ENCODE measurements at regions not wholly inside any gene's neighbourhood (a gene's known extent, or its start where the extent isn't known, plus 50 kb on each side); places are given as distances from the start of the nearest gene placed in this dataset.

GRCh38 chr21:29453511-29453910, 154.8 kb downstream of the BACH1 start:
- H3K36me3 Mint-ChIP-seq (ENCODE audit: low read depth) = peaks cover 8% of the 10 kb centered on the region; the same call in 1 of the 3 replicates

More at GRCh38 chr21:29453511-29453910, 154.8 kb downstream of the BACH1 start:
- peaks cover 8% of the 10 kb centered on the region; the same call in 2 of the 3 replicates for H3K9me3 Mint-ChIP-seq
- no peaks in the 10 kb centered on the region for H3K27me3 Mint-ChIP-seq (ENCODE audit: insufficient read depth, low read depth, poor library complexity)
- no peaks in the 10 kb centered on the region for H3K9me2 ChIP-seq (ENCODE audit: insufficient read depth)
- H3K4me3 Mint-ChIP-seq = no peak overlapping the region
- H3K4me3 ChIP-seq = no peak overlapping the region
- DNase-seq (ENCODE audit: low spot score) = no peak
- H3K27me3 ChIP-seq (ENCODE audit: insufficient read depth) = no peaks in the 10 kb centered on the region
- H3K4me1 ChIP-seq (ENCODE audit: insufficient read depth) = no peaks in the 10 kb centered on the region
- no peaks in the 10 kb centered on the region for H3F3A ChIP-seq (replicated peaks; ENCODE audit: low read depth)
- H3K4me1 Mint-ChIP-seq = no peaks in the 10 kb centered on the region
- H3K27ac ChIP-seq (ENCODE audit: low read depth) = no peak overlapping the region
- H4K20me1 ChIP-seq (replicated peaks; ENCODE audit: insufficient read depth) = no peaks in the 10 kb centered on the region
- H3K4me2 ChIP-seq = no peak overlapping the region
- no peak for TF ChIP-seq ZNF462 (CRISPR knock-in tag; IDR thresholded peaks at IDR 0.05)
- no peak for TF ChIP-seq CREB1 (CRISPR knock-in tag; IDR thresholded peaks at IDR 0.05; ENCODE audit: low read depth)
- no peak for TF ChIP-seq ZNF114 (CRISPR knock-in tag; IDR thresholded peaks at IDR 0.05)
- TF ChIP-seq CTCF (conservative IDR thresholded peaks at IDR 0.05; ENCODE audit: low read depth in 2 of 2) = no peak
- no peak for TF ChIP-seq ZNF331 (CRISPR knock-in tag; IDR thresholded peaks at IDR 0.05; ENCODE audit: low read depth)
- TF ChIP-seq ETS1 (IDR thresholded peaks at IDR 0.05) = no peak
- TF ChIP-seq JUNB (IDR thresholded peaks at IDR 0.05; ENCODE audit: unreplicated experiment) = no peak
- no peak for TF ChIP-seq EZH2phosphoT487 (IDR thresholded peaks at IDR 0.05; ENCODE audit: unreplicated experiment)
- no peak overlapping the region for H2AFZ ChIP-seq
- ATAC-seq = no peak
- H3K27ac Mint-ChIP-seq = no peak overlapping the region
- H3K79me2 ChIP-seq (replicated peaks; ENCODE audit: insufficient read depth) = no peaks in the 10 kb centered on the region
- peaks cover 5% of the 10 kb centered on the region for H3K36me3 ChIP-seq (ENCODE audit: insufficient read depth)
